Aorta (tissue), 5 donors: ENCODE measurements at regions not wholly inside any gene's neighbourhood (a gene's known extent, or its start where the extent isn't known, plus 50 kb on each side); places are given as distances from the start of the nearest gene placed in this dataset.
"Not testable (repeated sequence)": the region's sequence is repeated elsewhere in the genome, so short reads cannot be mapped to it uniquely, and the experiment has no call there.

Source experiments
- ATAC-seq: fragments of 200-7000 bp; cut with Tn5 transposase; one replicate; pipeline ENCODE4 v1.9.1; 2022; ENCODE audit warnings: moderate library complexity; ENCODE audit not compliant: low FRiP score
- DNase-seq, 2 donors: peaks; one replicate each; pipeline ENCODE4 v3.0.0-alpha.2; 2020
- H3K27ac ChIP-seq, 2 donors: one replicate each; pipeline ENCODE4 v1.5.1; 2013; ENCODE audit warnings: low read length in 2 of 2, mild to moderate bottlenecking in 2 of 2, moderate library complexity in 2 of 2, control low read depth in 1 of 2, inconsistent platforms in 1 of 2, low read depth in 1 of 2
- H3K27me3 ChIP-seq, 2 donors: one replicate each; pipeline ENCODE4 v1.6.1; 2013; ENCODE audit warnings: control low read depth in 1 of 2, low read length in 1 of 2, mild to moderate bottlenecking in 1 of 2, moderate library complexity in 1 of 2; ENCODE audit not compliant: insufficient read depth in 2 of 2, control insufficient read depth in 1 of 2
- H3K36me3 ChIP-seq, 2 donors: one replicate each; pipeline ENCODE4 v1.6.1; 2013; ENCODE audit warnings: control low read depth in 1 of 2, low read length in 1 of 2, mild to moderate bottlenecking in 1 of 2; ENCODE audit not compliant: insufficient read depth in 2 of 2, control insufficient read depth in 1 of 2
- H3K4me1 ChIP-seq, 2 donors: one replicate each; pipeline ENCODE4 v1.6.1; 2013; ENCODE audit warnings: low read length in 2 of 2, control low read depth in 1 of 2, mild to moderate bottlenecking in 1 of 2, moderate library complexity in 1 of 2; ENCODE audit not compliant: insufficient read depth in 2 of 2, control insufficient read depth in 1 of 2
- H3K4me3 ChIP-seq, 2 donors: one replicate each; pipeline ENCODE4 v1.5.1; 2013; ENCODE audit warnings: low read length in 2 of 2, control low read depth in 1 of 2, mild to moderate bottlenecking in 1 of 2
- H3K9me3 ChIP-seq: one replicate; pipeline ENCODE4 v1.6.1; 2013; ENCODE audit warnings: mild to moderate bottlenecking, low read length; ENCODE audit not compliant: control insufficient read depth
- WGBS, 2 donors: extraction: QIAGEN DNeasy Blood & Tissue Kit; methylation state at CpG; one replicate each; pipeline ENCODE4 v1.1.7; 2013; 5-methylcytosine and 5-hydroxymethylcytosine counted together
- intact Hi-C, 2 donors: fragments of 100-400 bp; cut with DNase I; formaldehyde crosslinking; loops; one replicate each; pipeline versions ENCODE4 v1.14.2 to v1.15.0; 2022
- donor health status: healthy with polysubstance abuse.
- donor health status: Bipolar disorder and iron deficiency.
- donor health status: DM: no; HTN: no; CAD: no.
- donor health status: DM: no; HTN: no; CAD: no.
- donor health status: DM: yes; HTN: yes; CAD: no.

- Histone ChIP-seq H3K36me3 (no peaks in the 10 kb centered on the region), H3K27ac (no peak overlapping the region), H3K27me3 (no peaks in the 10 kb centered on the region), H3K9me3 (peaks cover 1% of the 10 kb centered on the region), H3K4me1 (no peaks in the 10 kb centered on the region), H3K4me3 (no peak overlapping the region)
- ATAC-seq (no peak), DNase-seq (no peak)
- intact Hi-C loops = no loop called here
- WGBS, 2 donors = 77 to 83% methylated on average over 3 of the region's 3 CpGs
Observed at GRCh38 chr2:16101196-16101595, 160.8 kb downstream of the MYCN start.

- H3K9me3 ChIP-seq = peaks cover 1% of the 10 kb centered on the region
- DNase-seq (no peak), ATAC-seq (no peak)
- H3K27ac ChIP-seq = no peak overlapping the region
- intact Hi-C loops = no loop called here
- H3K27me3 ChIP-seq = no peaks in the 10 kb centered on the region
- no peaks in the 10 kb centered on the region for H3K4me1 ChIP-seq
- no peak overlapping the region for H3K4me3 ChIP-seq
- no peaks in the 10 kb centered on the region for H3K36me3 ChIP-seq
- WGBS, 2 donors = 94 to 100% methylated on average over 1 of the region's 1 CpG
Observed at GRCh38 chr2:16100006-16100405, 159.7 kb downstream of the MYCN start.

GRCh38 chr2:16099326-16099725, 159.0 kb downstream of the MYCN start:
- WGBS, 2 donors = 94 to 98% methylated on average over 2 of the region's 2 CpGs
- Histone ChIP-seq H3K4me3 (no peak overlapping the region), H3K4me1 (no peaks in the 10 kb centered on the region), H3K9me3 (no peaks in the 10 kb centered on the region), H3K27me3 (no peaks in the 10 kb centered on the region), H3K36me3 (no peaks in the 10 kb centered on the region), H3K27ac (no peak overlapping the region)
- no peak for ATAC-seq
- intact Hi-C loops = no loop called here
- no peak for DNase-seq

- 67 to 71% methylated on average over 4 of the region's 4 CpGs for WGBS, 2 donors
Observed at GRCh38 chr2:16096962-16097361, 156.6 kb downstream of the MYCN start.

GRCh38 chr2:16095483-16095882, 155.1 kb downstream of the MYCN start:
- intact Hi-C loops, H3K9me3 ChIP-seq, H3K36me3 ChIP-seq, DNase-seq, ATAC-seq, H3K27me3 ChIP-seq, H3K27ac ChIP-seq, H3K4me3 ChIP-seq, H3K4me1 ChIP-seq: not testable (repeated sequence)
- WGBS, 2 donors = 42 to 85% methylated on average over 1 of the region's 1 CpG

More at GRCh38 chr2:16096962-16097361, 156.6 kb downstream of the MYCN start:
- Histone ChIP-seq H3K36me3 (no peaks in the 10 kb centered on the region), H3K27ac (no peak overlapping the region), H3K27me3 (no peaks in the 10 kb centered on the region), H3K9me3 (no peaks in the 10 kb centered on the region), H3K4me3 (no peak overlapping the region), H3K4me1 (no peaks in the 10 kb centered on the region)
- DNase-seq (no peak), ATAC-seq (no peak)
- intact Hi-C loops = no loop called here

GRCh38 chr2:16094811-16095210, 154.5 kb downstream of the MYCN start:
- 63 to 73% methylated on average over 6 of the region's 6 CpGs for WGBS, 2 donors
- intact Hi-C loops = no loop called here
- no peak overlapping the region for H3K4me3 ChIP-seq
- no peaks in the 10 kb centered on the region for H3K9me3 ChIP-seq
- DNase-seq (no peak), ATAC-seq (no peak)
- H3K4me1 ChIP-seq = no peaks in the 10 kb centered on the region
- H3K27ac ChIP-seq = no peak overlapping the region
- no peaks in the 10 kb centered on the region for H3K27me3 ChIP-seq
- no peaks in the 10 kb centered on the region for H3K36me3 ChIP-seq

GRCh38 chr2:16093639-16094529, 153.5 kb downstream of the MYCN start:
- intact Hi-C loops = no loop called here
- Histone ChIP-seq H3K4me3 (no peak overlapping the region), H3K36me3 (no peaks in the 10 kb centered on the region), H3K4me1 (no peaks in the 10 kb centered on the region), H3K27ac (no peak overlapping the region), H3K27me3 (no peaks in the 10 kb centered on the region), H3K9me3 (no peaks in the 10 kb centered on the region)
- DNase-seq (no peak), ATAC-seq (no peak)
- 26 to 33% methylated on average over 17 of the region's 17 CpGs for WGBS, 2 donors

- Histone ChIP-seq H3K4me3 (no peak overlapping the region), H3K9me3 (no peaks in the 10 kb centered on the region), H3K36me3 (no peaks in the 10 kb centered on the region)
Observed at GRCh38 chr2:16092861-16093638, 152.7 kb downstream of the MYCN start.

More at GRCh38 chr2:16092861-16093638, 152.7 kb downstream of the MYCN start:
- intact Hi-C loops = no loop called here
- no peaks in the 10 kb centered on the region for H3K4me1 ChIP-seq
- WGBS, 2 donors = 79 to 86% methylated on average over 13 of the region's 13 CpGs
- ATAC-seq (no peak), DNase-seq (no peak)
- no peaks in the 10 kb centered on the region for H3K27me3 ChIP-seq
- H3K27ac ChIP-seq = no peak overlapping the region
